ENCODE measurements at regions not wholly inside any gene's neighbourhood (a gene's known extent, or its start where the extent isn't known, plus 50 kb on each side); places are given as distances from the start of the nearest gene placed in this dataset.

DNA sequence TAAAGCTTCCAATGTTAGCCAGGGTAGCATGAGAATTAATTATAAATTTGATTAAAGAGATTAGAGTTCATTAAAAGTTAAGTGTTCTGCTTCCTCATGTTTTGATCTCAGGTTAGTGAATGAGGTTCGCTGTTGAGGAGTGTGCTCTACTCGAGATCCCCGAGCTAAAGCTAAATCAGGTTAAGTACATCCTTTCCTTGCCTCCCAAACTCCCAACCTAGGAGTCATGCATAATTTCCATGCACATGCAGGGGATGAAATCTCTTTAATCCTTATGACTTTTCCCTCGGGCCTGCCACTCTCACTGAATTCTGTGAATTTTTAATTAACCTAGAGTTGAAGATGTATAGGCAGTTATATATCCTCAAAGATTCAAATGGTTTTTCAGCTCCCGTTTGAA, 156.1 kb upstream of the NCK2 start:
- TF ChIP-seq EZH2 (IDR thresholded peaks at IDR 0.05; ENCODE audit: low read length, missing control alignments), result no peak
- TF ChIP-seq, protein P1, sequence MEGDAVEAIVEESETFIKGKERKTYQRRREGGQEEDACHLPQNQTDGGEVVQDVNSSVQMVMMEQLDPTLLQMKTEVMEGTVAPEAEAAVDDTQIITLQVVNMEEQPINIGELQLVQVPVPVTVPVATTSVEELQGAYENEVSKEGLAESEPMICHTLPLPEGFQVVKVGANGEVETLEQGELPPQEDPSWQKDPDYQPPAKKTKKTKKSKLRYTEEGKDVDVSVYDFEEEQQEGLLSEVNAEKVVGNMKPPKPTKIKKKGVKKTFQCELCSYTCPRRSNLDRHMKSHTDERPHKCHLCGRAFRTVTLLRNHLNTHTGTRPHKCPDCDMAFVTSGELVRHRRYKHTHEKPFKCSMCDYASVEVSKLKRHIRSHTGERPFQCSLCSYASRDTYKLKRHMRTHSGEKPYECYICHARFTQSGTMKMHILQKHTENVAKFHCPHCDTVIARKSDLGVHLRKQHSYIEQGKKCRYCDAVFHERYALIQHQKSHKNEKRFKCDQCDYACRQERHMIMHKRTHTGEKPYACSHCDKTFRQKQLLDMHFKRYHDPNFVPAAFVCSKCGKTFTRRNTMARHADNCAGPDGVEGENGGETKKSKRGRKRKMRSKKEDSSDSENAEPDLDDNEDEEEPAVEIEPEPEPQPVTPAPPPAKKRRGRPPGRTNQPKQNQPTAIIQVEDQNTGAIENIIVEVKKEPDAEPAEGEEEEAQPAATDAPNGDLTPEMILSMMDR (conservative IDR thresholded peaks at IDR 0.05 in 1 of 2, IDR thresholded peaks at IDR 0.05 in 1 of 2; ENCODE audit: low read depth in 1 of 2, low read length in 2 of 2), result no peak

GRCh38 chr2:105587637-105588036, 157.1 kb upstream of the NCK2 start:
- Histone ChIP-seq H4K20me1 (ENCODE audit: control insufficient read depth, extremely low read depth, insufficient read depth, low read length) (no peaks in the 10 kb centered on the region), H3K27me3 (ENCODE audit: control insufficient read depth, insufficient read depth, low read length) (no peaks in the 10 kb centered on the region), H3K9me3 (ENCODE audit: control insufficient read depth, insufficient read depth, low read depth, low read length) (no peaks in the 10 kb centered on the region), H3K36me3 (ENCODE audit: control insufficient read depth, insufficient read depth, low read length) (no peaks in the 10 kb centered on the region), H3K4me2 (ENCODE audit: extremely low read depth, insufficient read depth, low read length) (no peak overlapping the region), H3K4me3 (replicated peaks in 1 of 4; ENCODE audit: control extremely low read depth in 1 of 4, insufficient read depth in 1 of 4, low read depth in 3 of 4, low read length in 4 of 4) (no peak overlapping the region), H2AFZ (ENCODE audit: low read length) (no peak overlapping the region), H3K27ac (ENCODE audit: insufficient read depth, low read length) (no peak overlapping the region), H3K79me2 (ENCODE audit: control insufficient read depth, insufficient read depth, low read length) (no peaks in the 10 kb centered on the region), H3K4me1 (ENCODE audit: control insufficient read depth, extremely low read depth, insufficient read depth, low read length) (no peaks in the 10 kb centered on the region), H3K9ac (ENCODE audit: insufficient read depth, low read length) (no peak overlapping the region)
- DNase-seq (ENCODE audit: low read depth in 2 of 2), result no peak
- TF ChIP-seq, protein P1 (conservative IDR thresholded peaks at IDR 0.05 in 1 of 2, IDR thresholded peaks at IDR 0.05 in 1 of 2; ENCODE audit: low read depth in 1 of 2, low read length in 2 of 2), result no peak
- no peak for TF ChIP-seq EZH2 (IDR thresholded peaks at IDR 0.05; ENCODE audit: low read length, missing control alignments)

More for the DNA sequence above, 156.1 kb upstream of the NCK2 start:
- no peak overlapping the region for H3K4me2 ChIP-seq (ENCODE audit: extremely low read depth, insufficient read depth, low read length)
- no peaks in the 10 kb centered on the region for H3K27me3 ChIP-seq (ENCODE audit: control insufficient read depth, insufficient read depth, low read length)
- H4K20me1 ChIP-seq (ENCODE audit: control insufficient read depth, extremely low read depth, insufficient read depth, low read length), result no peaks in the 10 kb centered on the region
- no peak overlapping the region for H3K27ac ChIP-seq (ENCODE audit: insufficient read depth, low read length)
- H2AFZ ChIP-seq (ENCODE audit: low read length), result no peak overlapping the region
- no peaks in the 10 kb centered on the region for H3K36me3 ChIP-seq (ENCODE audit: control insufficient read depth, insufficient read depth, low read length)
- no peaks in the 10 kb centered on the region for H3K9me3 ChIP-seq (ENCODE audit: control insufficient read depth, insufficient read depth, low read depth, low read length)
- no peak overlapping the region for H3K9ac ChIP-seq (ENCODE audit: insufficient read depth, low read length)
- no peaks in the 10 kb centered on the region for H3K4me1 ChIP-seq (ENCODE audit: control insufficient read depth, extremely low read depth, insufficient read depth, low read length)
- H3K79me2 ChIP-seq (ENCODE audit: control insufficient read depth, insufficient read depth, low read length), result no peaks in the 10 kb centered on the region
- H3K4me3 ChIP-seq (replicated peaks in 1 of 4; ENCODE audit: control extremely low read depth in 1 of 4, insufficient read depth in 1 of 4, low read depth in 3 of 4, low read length in 4 of 4), result no peak overlapping the region
- no peak for DNase-seq (ENCODE audit: low read depth in 2 of 2)

GRCh38 chr2:105584435-105585010, 160.2 kb upstream of the NCK2 start:
- Histone ChIP-seq H4K20me1 (ENCODE audit: control insufficient read depth, extremely low read depth, insufficient read depth, low read length) (no peaks in the 10 kb centered on the region), H3K4me2 (ENCODE audit: extremely low read depth, insufficient read depth, low read length) (no peak overlapping the region), H3K36me3 (ENCODE audit: control insufficient read depth, insufficient read depth, low read length) (no peaks in the 10 kb centered on the region), H3K27ac (ENCODE audit: insufficient read depth, low read length) (no peak overlapping the region), H3K4me1 (ENCODE audit: control insufficient read depth, extremely low read depth, insufficient read depth, low read length) (no peaks in the 10 kb centered on the region), H3K27me3 (ENCODE audit: control insufficient read depth, insufficient read depth, low read length) (no peaks in the 10 kb centered on the region), H3K9ac (ENCODE audit: insufficient read depth, low read length) (no peak overlapping the region), H3K79me2 (ENCODE audit: control insufficient read depth, insufficient read depth, low read length) (no peaks in the 10 kb centered on the region), H3K4me3 (replicated peaks in 1 of 4; ENCODE audit: control extremely low read depth in 1 of 4, insufficient read depth in 1 of 4, low read depth in 3 of 4, low read length in 4 of 4) (no peak overlapping the region), H2AFZ (ENCODE audit: low read length) (no peak overlapping the region), H3K9me3 (ENCODE audit: control insufficient read depth, insufficient read depth, low read depth, low read length) (no peaks in the 10 kb centered on the region)
- DNase-seq (ENCODE audit: low read depth in 2 of 2), result no peak
- TF ChIP-seq, protein P1 (conservative IDR thresholded peaks at IDR 0.05 in 1 of 2, IDR thresholded peaks at IDR 0.05 in 1 of 2; ENCODE audit: low read depth in 1 of 2, low read length in 2 of 2), result no peak
- TF ChIP-seq EZH2 (IDR thresholded peaks at IDR 0.05; ENCODE audit: low read length, missing control alignments), result no peak
